ENCODE measurements at regions not wholly inside any gene's neighbourhood (a gene's known extent, or its start where the extent isn't known, plus 50 kb on each side); places are given as distances from the start of the nearest gene placed in this dataset.

DNA sequence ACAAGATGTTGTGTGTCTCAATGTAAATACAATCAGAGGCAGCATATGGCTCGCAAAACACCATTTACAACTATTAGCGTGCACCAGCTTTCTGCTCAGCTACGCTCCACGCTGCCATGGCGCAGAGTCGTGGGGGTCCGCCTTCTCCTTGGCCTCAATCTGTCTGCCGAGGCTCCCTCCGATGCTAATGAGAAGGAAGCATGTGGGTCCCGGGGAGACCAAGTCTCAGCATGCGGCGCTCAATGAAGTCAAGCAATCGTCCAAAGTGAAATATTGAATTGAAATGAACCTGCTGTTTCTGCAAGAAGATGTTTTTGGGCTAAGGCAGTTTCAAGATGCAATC, 228.9 kb downstream of the TOMM20 start (continued):
- TF ChIP-seq, protein P1, sequence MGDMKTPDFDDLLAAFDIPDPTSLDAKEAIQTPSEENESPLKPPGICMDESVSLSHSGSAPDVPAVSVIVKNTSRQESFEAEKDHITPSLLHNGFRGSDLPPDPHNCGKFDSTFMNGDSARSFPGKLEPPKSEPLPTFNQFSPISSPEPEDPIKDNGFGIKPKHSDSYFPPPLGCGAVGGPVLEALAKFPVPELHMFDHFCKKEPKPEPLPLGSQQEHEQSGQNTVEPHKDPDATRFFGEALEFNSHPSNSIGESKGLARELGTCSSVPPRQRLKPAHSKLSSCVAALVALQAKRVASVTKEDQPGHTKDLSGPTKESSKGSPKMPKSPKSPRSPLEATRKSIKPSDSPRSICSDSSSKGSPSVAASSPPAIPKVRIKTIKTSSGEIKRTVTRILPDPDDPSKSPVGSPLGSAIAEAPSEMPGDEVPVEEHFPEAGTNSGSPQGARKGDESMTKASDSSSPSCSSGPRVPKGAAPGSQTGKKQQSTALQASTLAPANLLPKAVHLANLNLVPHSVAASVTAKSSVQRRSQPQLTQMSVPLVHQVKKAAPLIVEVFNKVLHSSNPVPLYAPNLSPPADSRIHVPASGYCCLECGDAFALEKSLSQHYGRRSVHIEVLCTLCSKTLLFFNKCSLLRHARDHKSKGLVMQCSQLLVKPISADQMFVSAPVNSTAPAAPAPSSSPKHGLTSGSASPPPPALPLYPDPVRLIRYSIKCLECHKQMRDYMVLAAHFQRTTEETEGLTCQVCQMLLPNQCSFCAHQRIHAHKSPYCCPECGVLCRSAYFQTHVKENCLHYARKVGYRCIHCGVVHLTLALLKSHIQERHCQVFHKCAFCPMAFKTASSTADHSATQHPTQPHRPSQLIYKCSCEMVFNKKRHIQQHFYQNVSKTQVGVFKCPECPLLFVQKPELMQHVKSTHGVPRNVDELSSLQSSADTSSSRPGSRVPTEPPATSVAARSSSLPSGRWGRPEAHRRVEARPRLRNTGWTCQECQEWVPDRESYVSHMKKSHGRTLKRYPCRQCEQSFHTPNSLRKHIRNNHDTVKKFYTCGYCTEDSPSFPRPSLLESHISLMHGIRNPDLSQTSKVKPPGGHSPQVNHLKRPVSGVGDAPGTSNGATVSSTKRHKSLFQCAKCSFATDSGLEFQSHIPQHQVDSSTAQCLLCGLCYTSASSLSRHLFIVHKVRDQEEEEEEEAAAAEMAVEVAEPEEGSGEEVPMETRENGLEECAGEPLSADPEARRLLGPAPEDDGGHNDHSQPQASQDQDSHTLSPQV (IDR thresholded peaks at IDR 0.05): 0 out of 2 replicates have a peak, but pooled peaks have one; percentile 9

DNA sequence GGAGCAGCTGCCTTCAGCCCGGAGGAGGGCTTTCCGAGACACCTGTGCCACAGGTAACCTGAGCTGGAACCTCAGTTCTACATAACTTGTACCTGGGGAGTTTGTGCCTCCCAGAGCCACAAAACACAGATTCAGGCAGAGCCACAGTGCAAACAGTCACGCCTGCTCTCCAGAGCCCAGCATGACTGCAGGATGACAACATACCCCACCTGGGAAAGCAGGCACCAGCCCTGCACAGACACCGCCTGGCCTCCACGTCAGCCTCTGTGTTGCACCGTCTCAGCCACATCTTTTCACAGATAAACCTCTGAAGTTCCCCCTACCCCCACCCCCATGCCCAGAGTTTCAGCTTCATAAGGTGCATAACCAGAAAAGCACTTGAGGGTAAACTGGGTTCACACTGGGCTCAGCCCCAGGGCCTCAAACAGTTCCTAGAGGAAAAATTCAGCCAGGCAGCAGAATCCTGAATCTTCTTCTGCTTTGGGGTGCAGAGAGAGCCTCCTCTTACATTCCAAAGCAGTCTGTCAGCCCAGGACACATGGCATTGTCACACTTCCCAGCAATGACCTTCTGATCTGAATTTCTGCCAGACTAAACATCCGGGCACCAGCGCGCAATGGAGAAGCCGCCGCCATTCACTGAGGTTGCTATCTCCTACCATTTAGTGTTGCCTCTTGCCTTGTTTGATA, 229.5 kb downstream of the TOMM20 start:
- CTCF ChIA-PET (ENCODE audit: low intra/inter-chr PET ratio): no interaction called here
- Histone ChIP-seq H3K9ac (ENCODE audit: insufficient read depth in 1 of 2, low read depth in 2 of 2, low read length in 2 of 2) (peak overlapping the region in 1 of 2 experiments; percentile 13; a peak in 2 of 4 replicates), H3K9me3 (replicated peaks; ENCODE audit: control insufficient read depth, insufficient read depth, low read depth, low read length) (no peaks in the 10 kb centered on the region), H3K4me1 (replicated peaks in 1 of 2; ENCODE audit: control insufficient read depth in 2 of 2, insufficient read depth in 2 of 2, low read length in 2 of 2) (peaks cover 5 to 24% of the 10 kb centered on the region in 2 experiments; a peak in 4 of 5 replicates), H3K4me3 (no peak overlapping the region), H2AFZ (ENCODE audit: low read depth, low read length) (peak overlapping the region; percentile 81), H3K4me2 (ENCODE audit: insufficient read depth, low read length) (no peak overlapping the region), H3K9me1 (ENCODE audit: control insufficient read depth, insufficient read depth, low read length) (no peaks in the 10 kb centered on the region), H3K36me3 (ENCODE audit: control insufficient read depth, insufficient read depth, low read length) (no peaks in the 10 kb centered on the region), H3K79me2 (ENCODE audit: control insufficient read depth, insufficient read depth, low read length) (no peaks in the 10 kb centered on the region), H4K20me1 (replicated peaks; ENCODE audit: control insufficient read depth, insufficient read depth, low read length) (no peaks in the 10 kb centered on the region), H3K27me3 (ENCODE audit: control insufficient read depth in 2 of 2, insufficient read depth in 2 of 2, low read length in 2 of 2) (no peaks in the 10 kb centered on the region; a peak in 1 of 5 replicates), H3K27ac (ENCODE audit: extremely low read depth, low read depth, low read length) (no peak overlapping the region)
- DNase-seq (ENCODE audit: extremely low read depth in 1 of 4, low spot score in 3 of 4): peak in 2 of 4 experiments; percentile 36 to 39
- ATAC-seq: peak; percentile 63
- no TSS peak for BruUV-seq (replicated peaks)
- FAIRE-seq: no peak
- in situ Hi-C loops (cut with MboI): no loop called here
- intact Hi-C loops (cut with micrococcal nuclease): no loop called here
- POLR2A ChIA-PET: interaction anchor here (0.5 to 1.5 kb wide), 2 partner anchors 8 to 10 kb away, joined by 3 to 4 read pairs; no protein-coding TSS in a partner anchor
- 41% methylated on average over 11 of the region's 11 CpGs for WGBS (ENCODE audit: insufficient coverage, low coverage, missing lambda C conversion rate)
- TF ChIP-seq LEF1 (IDR thresholded peaks at IDR 0.05): no peak
- TF ChIP-seq YY1 (IDR thresholded peaks at IDR 0.05; ENCODE audit: borderline replicate concordance in 1 of 3, control insufficient read depth in 1 of 3, extremely low read depth in 1 of 3, insufficient read depth in 3 of 3, insufficient read length in 1 of 3, insufficient replicate concordance in 2 of 3, low read depth in 1 of 3, low read length in 2 of 3): no peak
- TF ChIP-seq, protein P2, sequence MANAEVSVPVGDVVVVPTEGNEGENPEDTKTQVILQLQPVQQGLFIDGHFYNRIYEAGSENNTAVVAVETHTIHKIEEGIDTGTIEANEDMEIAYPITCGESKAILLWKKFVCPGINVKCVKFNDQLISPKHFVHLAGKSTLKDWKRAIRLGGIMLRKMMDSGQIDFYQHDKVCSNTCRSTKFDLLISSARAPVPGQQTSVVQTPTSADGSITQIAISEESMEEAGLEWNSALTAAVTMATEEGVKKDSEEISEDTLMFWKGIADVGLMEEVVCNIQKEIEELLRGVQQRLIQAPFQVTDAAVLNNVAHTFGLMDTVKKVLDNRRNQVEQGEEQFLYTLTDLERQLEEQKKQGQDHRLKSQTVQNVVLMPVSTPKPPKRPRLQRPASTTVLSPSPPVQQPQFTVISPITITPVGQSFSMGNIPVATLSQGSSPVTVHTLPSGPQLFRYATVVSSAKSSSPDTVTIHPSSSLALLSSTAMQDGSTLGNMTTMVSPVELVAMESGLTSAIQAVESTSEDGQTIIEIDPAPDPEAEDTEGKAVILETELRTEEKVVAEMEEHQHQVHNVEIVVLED (CRISPR knock-in tag; IDR thresholded peaks at IDR 0.05): no peak
- no peak for TF ChIP-seq ZNF274 (IDR thresholded peaks at IDR 0.05; ENCODE audit: borderline replicate concordance, low read depth, low read length)
- TF ChIP-seq ZNF766 (CRISPR knock-in tag; conservative IDR thresholded peaks at IDR 0.05): peak; percentile 84
- TF ChIP-seq TFAM (CRISPR knock-in tag; conservative IDR thresholded peaks at IDR 0.05): no peak
- TF ChIP-seq, protein P3, sequence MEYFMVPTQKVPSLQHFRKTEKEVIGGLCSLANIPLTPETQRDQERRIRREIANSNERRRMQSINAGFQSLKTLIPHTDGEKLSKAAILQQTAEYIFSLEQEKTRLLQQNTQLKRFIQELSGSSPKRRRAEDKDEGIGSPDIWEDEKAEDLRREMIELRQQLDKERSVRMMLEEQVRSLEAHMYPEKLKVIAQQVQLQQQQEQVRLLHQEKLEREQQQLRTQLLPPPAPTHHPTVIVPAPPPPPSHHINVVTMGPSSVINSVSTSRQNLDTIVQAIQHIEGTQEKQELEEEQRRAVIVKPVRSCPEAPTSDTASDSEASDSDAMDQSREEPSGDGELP (CRISPR knock-in tag; IDR thresholded peaks at IDR 0.05; ENCODE audit: borderline replicate concordance): peak; percentile 39; the same call in 1 of the 2 replicates

All from K562 (cell line).